ENCODE measurements at regions not wholly inside any gene's neighbourhood (a gene's known extent, or its start where the extent isn't known, plus 50 kb on each side); places are given as distances from the start of the nearest gene placed in this dataset.

DNA sequence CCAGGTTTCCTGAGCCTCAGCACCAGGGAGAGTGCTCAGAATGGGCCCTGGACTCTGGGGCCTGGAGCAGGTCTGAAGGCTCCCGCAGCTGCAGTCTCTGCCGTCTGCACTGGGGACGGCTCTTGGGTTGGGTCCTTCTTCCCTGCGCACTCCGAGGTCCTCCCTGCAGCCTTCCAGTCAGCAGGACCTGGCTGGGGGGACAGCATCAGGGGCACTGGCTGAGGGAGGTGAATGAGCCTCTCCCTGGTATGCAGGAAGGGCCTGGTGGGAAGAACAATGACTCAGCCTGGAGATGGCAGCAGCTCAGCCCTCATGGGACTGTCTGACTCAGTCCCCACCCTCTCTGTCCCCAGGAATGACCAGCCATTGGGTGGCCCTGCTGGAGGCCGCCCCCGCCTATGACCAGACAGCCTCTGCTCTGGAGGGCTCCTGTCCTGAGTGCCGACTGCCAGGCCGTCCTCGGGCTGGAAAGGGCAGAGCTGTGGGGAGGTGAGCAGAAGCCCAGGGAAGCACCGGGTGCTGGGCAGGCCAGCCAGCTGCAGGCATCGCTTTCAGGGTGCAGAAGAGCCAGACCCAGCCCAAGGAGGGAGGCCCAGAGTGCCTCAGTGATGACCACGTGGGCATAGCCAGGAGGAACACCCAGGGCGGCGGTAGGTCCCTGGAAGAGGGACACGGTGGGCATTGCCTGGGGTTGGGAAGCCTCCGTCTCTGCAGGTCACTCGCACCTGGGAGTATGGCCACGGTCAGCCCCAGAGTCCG lies 455.0 kb downstream of the BRD1 start:
- no peak for DNase-seq

DNA sequence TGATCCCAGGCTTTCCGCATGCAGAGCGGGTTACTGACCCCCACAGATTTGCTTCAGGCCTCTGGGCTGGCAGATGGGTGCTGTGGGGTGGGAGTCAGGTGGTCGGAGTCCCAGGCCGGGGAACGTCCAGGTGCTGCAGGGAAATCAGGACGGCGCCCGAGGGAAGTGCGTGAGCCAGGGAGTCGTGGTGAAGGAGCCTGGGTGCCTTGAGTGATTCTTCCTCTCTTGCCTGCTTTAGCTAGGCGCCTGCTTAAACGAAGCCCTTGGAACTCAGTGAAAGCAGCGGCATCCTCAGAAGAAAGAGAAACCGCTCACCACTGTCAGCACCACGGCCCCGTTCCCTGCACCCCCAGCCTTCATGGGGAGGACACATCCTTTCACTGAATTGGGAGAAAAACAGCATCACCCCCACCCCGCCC lies 455.6 kb downstream of the BRD1 start:
- DNase-seq, result no peak

DNA sequence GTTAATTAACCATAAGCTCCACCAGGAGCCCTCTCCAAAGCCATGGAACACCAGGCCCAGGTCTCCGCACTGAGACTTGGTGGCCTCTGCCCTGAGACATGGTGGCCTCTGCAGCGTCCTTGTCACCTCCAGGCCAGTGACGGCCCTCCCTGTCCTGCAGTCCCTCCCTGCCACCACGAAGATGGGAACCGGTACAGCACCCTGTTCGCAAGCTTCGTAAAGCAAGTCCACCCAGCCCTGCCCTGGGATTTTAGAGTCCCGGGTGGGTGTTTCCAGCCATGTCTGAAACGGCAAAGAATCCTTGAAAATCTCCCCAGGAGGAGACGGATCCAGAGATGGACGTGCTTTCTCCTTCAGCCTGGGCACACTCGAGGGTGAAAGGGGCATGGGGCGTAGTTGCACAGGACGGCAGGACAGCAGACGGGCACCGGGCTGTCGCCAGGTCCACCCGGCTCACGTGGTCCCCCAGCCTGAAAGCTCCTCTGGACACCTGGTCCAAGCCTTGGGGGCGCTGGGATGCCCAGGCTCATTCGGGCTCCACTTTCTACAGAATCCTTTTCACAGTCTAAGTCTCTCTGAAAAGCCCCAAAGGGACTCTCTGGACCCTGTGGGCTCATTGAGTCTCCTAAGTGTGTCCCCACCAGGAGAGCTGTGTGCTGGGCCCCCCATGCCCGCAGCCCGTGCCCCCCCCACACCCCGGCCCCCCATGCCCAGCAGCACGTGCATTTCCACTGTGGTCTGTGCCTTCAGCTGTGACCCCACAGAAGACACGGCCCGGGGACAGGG lies 456.2 kb downstream of the BRD1 start:
- no peak for DNase-seq

DNA sequence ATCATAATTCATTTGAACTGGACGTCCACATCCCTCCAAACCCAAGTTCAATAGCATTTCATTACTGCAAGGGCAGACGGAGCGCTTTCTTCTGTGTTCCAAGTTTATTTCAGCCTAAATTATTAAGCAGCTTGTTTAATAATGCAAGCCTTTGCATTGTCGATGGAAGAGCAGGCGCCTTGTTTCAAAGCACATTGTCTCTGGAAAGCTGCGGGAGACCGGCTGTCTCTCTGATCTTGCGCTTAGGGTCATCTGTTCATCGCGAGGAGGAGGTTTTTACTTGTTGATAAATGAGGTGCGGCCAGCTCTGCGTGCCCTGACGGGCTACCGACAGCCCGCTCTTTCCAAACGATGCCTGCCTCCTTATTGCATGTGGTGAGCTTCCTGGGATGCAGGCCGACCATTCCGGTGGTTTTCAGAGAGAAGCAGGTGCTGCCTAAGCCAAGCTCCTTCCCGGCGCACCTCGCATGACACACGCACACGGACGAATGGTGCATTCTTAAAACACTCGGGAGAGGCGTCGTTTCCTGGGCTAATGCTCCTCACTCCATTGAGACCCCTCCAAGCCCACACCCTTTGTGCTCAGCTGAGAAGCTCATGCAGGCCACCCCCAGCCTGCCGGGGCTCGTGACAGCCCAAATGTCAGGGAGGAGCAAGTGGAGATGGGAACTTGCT lies 456.9 kb downstream of the BRD1 start:
- no peak for DNase-seq

- DNase-seq, result no peak
Measured at GRCh38 chr22:49369726-49370626, 457.7 kb downstream of the BRD1 start.

- no peak for DNase-seq
Measured at GRCh38 chr22:49368976-49369725, 458.5 kb downstream of the BRD1 start.

DNA sequence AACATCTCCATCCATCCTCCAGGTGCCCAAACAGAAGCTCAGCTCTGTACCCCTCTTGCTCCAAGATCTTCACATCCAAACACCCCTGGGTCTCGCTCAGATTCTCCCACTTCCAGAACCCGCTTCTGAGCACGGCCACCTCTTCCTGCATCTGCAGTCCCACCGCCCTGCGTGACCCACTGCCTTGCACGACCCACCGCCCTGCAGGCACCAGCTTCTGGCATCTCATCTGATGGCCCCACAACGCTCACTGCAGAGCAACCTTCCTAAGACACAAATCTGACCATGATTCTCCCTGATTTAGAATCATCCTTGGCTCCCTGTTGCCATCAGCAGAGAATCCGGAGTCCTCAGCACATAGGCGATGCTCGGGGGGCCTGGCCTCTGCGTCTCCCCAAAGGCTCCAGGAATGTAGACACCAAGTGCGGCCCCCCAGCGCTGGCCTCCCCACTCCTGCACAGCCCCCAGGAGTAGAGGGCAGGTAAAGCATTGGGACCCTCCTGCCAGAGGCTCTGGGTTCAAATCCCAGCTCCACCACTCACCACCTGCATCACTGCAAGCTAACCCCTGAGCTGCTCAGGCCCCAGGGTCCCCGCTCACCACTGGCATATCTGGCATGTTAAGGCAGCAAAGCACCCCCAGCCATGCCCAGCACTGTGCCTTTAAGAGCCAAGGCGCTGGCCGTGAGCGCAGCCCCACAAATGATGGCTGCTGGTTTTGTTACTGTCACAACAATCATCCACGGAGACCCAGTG lies 459.3 kb downstream of the BRD1 start:
- DNase-seq, result no peak

- DNase-seq, result no peak
Measured at GRCh38 chr22:49367041-49367697, 460.5 kb downstream of the BRD1 start.

DNA sequence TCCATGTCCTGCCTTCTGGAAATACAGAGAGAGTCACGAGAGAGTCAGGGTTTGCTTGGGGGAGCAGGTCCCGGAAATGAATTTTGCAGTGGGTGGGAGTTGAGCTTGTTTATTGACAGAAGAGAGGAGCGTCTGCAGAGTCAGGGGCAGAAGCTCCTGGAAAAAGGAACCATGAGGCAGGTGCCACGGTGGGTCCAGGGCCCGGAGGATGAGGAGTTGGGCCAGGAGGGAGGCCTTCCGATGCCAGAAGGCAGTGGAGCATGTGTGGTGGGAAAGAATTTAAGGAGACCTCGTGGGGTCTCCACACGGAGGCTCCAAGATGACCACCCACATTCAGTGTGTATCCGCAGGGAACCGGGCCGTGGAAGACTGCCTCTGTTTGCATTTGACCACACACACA lies 461.2 kb downstream of the BRD1 start:
- DNase-seq, result no peak

DNA sequence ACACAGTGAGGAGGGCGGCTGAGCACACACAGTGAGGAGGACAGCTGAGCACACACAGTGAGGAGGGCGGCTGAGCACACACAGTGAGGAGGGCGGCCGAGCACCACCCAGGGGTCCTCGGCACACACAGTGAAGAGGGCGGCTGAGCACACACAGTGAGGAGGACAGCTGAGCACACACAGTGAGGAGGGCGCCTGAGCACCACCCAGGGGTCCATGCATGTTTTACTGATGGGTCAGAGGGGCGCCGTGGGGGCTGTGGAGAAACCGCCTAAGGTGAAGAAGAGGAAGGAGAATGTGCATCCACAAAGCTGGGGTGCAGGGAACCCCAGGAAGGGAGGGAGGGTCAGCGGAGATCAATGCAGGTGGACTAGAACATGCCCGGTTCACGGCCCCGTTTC lies 461.8 kb downstream of the BRD1 start:
- no peak for DNase-seq

DNA sequence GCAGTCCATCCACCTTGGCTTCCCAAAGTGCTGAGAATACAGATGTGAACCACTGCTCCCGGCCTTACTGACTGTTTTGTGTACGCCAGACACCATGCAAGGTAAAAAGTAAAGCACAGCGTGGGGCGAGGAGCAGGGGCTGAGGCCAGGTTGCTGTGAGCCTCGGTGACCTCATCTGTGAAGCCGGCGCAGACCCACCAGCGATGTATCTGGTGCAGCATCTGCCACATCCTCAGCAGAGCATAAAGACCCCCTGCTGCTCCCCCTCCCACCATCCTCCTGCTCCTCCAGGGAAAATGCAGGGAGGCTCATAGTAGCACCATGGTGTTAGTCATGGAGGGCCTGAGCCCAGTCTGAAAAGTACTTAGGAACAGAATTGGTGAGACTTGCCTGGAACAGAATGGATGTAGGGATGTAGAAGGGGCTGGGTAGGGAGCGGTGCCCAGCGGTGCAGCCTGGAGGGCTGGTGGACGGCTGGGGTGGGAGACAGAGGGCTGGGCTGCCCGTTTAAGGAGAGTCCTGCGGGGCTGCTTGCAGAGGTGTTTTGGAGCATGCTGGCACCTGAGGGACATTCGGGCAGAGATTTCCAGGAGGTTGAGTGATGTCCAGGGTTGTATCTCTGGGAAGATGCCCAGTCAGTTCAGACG lies 462.4 kb downstream of the BRD1 start:
- DNase-seq, result no peak

DNA sequence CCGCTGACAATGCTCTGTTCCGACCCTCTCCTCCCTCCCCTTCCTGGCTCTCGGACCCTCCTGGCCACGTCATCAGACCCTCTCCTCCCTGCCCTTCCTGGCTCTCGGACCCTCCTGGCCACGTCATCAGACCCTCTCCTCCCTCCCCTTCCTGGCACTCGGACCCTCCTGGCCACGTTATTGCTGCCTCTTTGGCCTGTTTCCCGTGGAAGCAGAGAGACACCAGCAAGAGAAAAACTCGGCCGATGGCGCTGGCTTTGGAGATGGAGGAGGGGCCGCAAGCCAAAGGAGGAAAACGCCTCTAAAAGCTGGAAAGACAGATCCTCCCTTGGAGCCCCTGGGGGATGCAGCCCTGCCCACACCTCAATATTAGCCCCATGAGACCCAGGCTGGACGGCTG lies 463.3 kb downstream of the BRD1 start:
- no peak for DNase-seq

- DNase-seq, result no peak
Measured at GRCh38 chr22:49363526-49364230, 464.0 kb downstream of the BRD1 start.

GRCh38 chr22:49362211-49362839 lies 465.3 kb downstream of the BRD1 start:
- DNase-seq, result no peak

DNA sequence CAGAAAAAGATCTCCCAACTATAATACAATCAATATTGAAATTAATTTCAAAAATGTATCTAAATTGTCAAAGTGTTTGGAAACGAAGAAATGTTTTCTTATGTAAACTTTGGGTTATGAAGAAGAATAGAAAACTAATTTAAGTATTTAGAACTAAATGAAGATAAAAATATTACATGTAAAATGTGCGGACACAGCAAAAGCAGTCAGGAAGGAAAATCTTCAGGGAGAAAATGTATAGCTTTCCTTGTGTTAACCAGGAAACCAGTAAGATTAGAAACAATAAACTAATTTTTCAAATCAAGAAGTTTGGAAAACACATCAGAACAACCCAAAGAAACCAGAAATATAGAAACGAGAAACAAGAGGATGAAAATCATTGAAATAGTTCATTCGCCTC lies 466.5 kb downstream of the BRD1 start:
- DNase-seq, result no peak

GRCh38 chr22:49360746-49361145 lies 466.9 kb downstream of the BRD1 start:
- no peak for DNase-seq

DNA sequence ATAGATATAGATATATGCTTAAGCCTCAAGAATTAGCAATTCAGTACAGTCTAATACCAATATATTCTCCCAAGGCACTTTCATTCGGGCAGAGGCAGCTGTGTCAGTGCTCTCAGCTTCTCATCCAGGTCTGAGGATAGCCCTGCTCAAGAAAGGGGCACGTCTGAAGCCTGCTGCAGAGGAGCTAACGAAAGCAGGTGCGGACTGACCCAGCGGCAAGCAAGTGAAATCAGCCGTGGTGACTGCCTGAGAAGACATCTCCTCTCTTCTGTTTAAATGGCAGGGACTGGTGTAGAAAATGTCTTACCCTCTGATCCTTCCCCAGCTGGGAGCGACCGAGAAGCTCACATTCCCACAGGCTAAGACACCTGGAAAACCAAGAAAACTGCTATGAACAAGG lies 468.6 kb downstream of the BRD1 start:
- no peak for DNase-seq

DNA sequence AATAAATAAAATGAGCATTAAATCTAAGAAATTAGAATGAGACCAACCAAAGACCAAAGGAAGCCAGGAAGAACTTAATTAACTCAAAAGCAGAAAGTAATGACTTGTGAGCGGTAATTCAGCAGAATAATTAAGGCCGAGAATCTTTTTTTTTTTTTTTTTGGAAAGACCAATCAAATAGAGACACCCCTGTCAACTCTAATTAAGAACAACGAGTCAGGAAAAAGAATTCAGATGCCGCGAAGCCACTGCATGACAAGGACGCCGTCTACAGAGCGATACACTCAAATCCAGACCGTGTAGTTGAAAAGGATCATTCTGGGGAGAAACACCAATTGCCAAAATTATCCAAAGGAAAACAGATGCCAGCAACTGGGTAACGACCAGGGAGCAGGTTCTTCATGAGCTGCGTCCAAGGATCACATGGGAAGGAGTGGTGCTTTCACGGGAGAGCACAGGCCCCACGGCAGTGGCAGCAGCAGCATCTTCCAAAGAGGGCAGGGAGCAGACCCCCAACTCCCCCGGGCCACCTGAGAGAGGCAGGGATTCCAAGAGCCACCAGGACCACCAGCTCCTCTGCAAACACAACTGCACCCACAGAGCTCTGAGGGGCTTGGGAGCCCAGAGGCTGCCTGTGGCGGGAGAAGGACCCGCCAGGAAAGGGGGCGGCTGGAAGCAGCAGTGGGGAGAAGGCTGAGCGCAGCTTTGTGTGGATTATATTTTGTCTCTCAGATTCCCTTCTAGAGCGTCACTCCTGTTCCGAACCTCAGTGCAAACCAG lies 469.8 kb downstream of the BRD1 start:
- DNase-seq, result no peak

All from activated CD4-positive, alpha-beta T cell treated with anti-CD3 and anti-CD28 coated beads for 1 hour (primary cell).